Fibroblast of the conjunctiva (primary cell): ENCODE measurements at regions not wholly inside any gene's neighbourhood (a gene's known extent, or its start where the extent isn't known, plus 50 kb on each side); places are given as distances from the start of the nearest gene placed in this dataset.
"Not testable (repeated sequence)": the region's sequence is repeated elsewhere in the genome, so short reads cannot be mapped to it uniquely, and the experiment has no call there.

Experiments used
- DNase-seq: peaks from one replicate; pipeline ENCODE4 v3.0.0-alpha.2; 2010; ENCODE audit warnings: low read depth

- DNase-seq: no peak
Measured at GRCh38 chr13:62407871-62408270, 992.2 kb upstream of the PCDH20 start.

- DNase-seq: no peak
Measured at GRCh38 chr13:62388515-62388914, 972.9 kb upstream of the PCDH20 start.

- DNase-seq: peak; percentile 0
Measured at GRCh38 chr13:62387647-62388046, 972.0 kb upstream of the PCDH20 start.

GRCh38 chr13:62379241-62379640 lies 963.6 kb upstream of the PCDH20 start:
- DNase-seq: not testable (repeated sequence)

GRCh38 chr13:62377838-62378237 lies 962.2 kb upstream of the PCDH20 start:
- no peak for DNase-seq

GRCh38 chr13:62375653-62376052 lies 960.0 kb upstream of the PCDH20 start:
- DNase-seq: no peak

- no peak for DNase-seq
Measured at GRCh38 chr13:62371737-62372136, 956.1 kb upstream of the PCDH20 start.

GRCh38 chr13:62367971-62368370 lies 952.3 kb upstream of the PCDH20 start:
- DNase-seq: not testable (repeated sequence)

GRCh38 chr13:62360609-62361008 lies 945.0 kb upstream of the PCDH20 start:
- no peak for DNase-seq

- no peak for DNase-seq
Measured at GRCh38 chr13:62358646-62358932, 942.9 kb upstream of the PCDH20 start.

- peak; percentile 50 for DNase-seq
Measured at GRCh38 chr13:62357887-62358645, 942.4 kb upstream of the PCDH20 start.

- no peak for DNase-seq
Measured at GRCh38 chr13:62356977-62357376, 941.3 kb upstream of the PCDH20 start.

- DNase-seq: no peak
Measured at GRCh38 chr13:62337109-62337880, 921.6 kb upstream of the PCDH20 start.

GRCh38 chr13:62336507-62336906 lies 920.9 kb upstream of the PCDH20 start:
- DNase-seq: no peak

GRCh38 chr13:62333466-62333865 lies 917.8 kb upstream of the PCDH20 start:
- no peak for DNase-seq

GRCh38 chr13:62331384-62331783 lies 915.7 kb upstream of the PCDH20 start:
- no peak for DNase-seq

- DNase-seq: no peak
Measured at GRCh38 chr13:62327367-62327766, 911.7 kb upstream of the PCDH20 start.

- DNase-seq: no peak
Measured at GRCh38 chr13:62324842-62325241, 909.2 kb upstream of the PCDH20 start.

- no peak for DNase-seq
Measured at GRCh38 chr13:62321895-62322294, 906.2 kb upstream of the PCDH20 start.

- no peak for DNase-seq
Measured at GRCh38 chr13:62321139-62321538, 905.5 kb upstream of the PCDH20 start.

GRCh38 chr13:62320129-62321108 lies 904.8 kb upstream of the PCDH20 start:
- DNase-seq: peak; percentile 33

- DNase-seq: no peak
Measured at GRCh38 chr13:62309904-62310303, 894.3 kb upstream of the PCDH20 start.
